T-helper 9 cell (primary cell): ENCODE measurements at regions not wholly inside any gene's neighbourhood (a gene's known extent, or its start where the extent isn't known, plus 50 kb on each side); places are given as distances from the start of the nearest gene placed in this dataset.

Source experiments
- DNase-seq: peaks from one replicate; pipeline ENCODE4 v3.0.0-alpha.2; 2020

DNA sequence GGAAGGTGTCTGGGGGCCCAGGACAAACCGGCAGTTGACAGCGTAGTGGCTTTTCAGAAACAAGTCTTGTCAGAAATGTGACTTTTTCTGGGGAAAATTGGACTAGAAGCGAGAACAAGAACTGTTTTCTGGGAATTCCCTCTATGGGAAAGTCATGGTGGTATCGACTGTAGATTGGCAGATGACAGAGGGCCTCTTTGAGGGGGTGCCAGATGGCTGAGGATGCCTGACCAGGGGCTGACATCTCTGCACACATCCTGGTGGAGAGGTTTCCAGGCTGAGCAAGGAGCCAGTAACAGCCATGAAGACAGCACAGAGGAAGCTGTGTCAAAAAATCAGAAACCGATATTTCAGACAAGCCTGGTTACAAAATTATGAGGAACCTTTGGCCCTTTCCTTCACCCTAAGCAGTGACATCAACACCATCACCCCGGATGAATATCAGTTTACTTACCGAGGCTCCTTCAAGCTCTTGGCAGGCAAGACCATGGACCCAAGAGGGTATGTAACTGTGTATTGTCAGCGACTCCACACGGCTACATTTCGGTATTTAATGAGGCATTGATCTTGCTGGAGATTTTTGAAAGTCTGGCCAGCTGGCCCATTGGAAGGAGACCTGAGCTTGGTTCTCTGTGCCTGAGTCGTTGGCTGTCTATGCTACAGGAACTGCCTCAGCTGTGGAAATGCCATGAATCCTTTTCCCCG lies 1525.3 kb upstream of the TMEM132C start:
- no peak for DNase-seq

DNA sequence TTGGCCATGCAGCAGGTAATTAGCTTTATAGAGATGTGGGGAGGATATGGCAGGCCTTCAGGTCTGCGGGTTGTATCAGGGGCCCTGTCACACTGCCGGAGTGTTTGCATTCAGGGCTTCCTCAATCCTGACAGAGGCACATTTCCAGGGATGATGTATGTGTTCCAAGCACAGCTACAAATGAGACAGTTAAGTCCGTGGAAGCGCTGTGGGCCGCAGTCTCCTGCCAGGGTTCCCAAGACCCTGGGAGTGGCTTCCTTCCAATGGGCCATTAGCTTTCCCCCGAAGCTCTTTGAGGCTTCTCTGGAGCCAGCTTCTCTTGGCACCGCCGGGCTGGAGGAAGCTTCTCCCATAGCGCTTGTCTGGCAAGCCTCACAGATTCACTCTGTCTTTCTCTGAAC lies 1524.7 kb upstream of the TMEM132C start:
- DNase-seq, result no peak

DNA sequence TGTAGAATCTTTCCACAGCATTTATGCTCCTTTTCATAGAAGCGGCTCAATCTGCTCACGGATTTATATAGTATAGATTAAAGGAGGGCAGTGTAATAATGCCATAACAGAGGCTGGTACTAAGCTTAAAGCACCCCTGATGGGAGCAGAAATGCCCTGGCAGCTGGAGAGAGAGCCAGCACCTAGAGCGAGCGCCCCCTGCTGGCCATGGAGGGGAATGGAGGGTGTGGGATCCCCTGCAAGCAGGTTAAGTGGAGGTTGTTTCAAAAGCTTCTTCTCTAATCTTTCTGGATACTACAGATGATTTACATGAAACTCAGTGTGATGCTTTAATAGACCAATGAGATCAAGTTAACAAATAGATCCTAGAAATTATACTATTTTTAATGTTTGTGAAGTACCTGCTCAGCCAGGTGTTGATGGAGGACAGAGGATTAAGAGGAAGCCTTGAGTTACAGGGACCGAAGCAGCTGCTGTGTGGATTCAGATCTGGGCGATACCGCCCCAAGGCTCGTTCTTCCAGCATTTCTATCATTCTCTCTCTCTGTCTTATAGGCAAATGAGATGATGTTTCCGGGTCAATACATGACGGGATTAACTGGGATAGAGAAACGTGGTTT lies 1519.3 kb upstream of the TMEM132C start:
- peak; percentile 39 for DNase-seq

DNA sequence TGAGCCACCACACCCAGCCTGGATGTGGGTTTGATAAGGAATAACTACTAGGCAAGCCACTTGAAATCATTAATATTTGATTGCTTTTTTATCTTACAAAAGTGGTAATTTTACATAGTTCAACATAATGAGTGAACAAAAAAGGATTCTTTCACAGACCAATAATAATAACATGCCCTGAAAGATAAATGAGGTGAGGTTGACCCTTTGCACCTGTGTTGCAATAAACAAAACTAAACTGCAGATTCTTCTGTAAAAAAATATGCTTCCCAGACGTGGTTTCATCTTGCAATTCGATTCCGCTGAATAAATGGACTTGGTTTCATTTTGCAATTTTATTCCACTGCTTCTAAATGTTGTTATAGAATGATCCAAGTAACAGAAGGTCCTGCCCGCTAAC lies 1514.9 kb upstream of the TMEM132C start:
- no peak for DNase-seq

DNA sequence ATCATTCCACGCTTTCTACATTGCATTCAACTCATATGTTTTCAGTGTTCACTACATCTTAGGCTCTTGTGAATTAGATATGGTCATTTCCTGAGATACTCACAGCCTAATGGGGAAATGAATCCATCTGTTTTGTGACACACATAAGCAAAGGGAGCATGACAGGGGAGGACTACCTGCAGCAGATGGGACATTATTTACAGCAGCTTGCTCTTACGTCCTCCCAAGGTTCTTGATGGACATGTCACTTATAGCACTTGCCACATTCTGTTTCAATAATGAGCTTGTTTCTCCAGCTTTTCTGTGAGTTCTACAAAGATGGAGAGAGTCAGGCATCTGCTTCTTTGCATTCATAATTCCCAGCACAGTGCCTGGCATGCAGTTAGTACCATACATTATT lies 1509.6 kb upstream of the TMEM132C start:
- no peak for DNase-seq

DNA sequence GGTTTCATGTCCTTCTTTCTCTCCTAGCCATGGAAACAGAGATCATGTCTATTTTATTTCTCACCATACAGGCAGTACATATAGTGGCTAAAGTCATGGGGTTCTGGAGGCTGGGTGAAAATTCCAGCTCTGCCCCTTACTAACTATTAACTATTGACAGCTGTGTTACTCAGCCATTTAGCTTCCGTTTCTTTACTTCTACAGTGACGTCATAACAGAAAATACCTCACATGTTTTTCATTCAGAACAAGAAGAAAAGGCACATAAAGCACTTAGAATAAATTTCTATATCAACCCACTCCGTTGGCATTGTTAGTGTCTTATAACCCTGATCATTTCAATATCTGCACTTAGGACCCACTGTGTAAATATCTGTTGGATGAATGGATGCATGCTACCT lies 1506.9 kb upstream of the TMEM132C start:
- no peak for DNase-seq

DNA sequence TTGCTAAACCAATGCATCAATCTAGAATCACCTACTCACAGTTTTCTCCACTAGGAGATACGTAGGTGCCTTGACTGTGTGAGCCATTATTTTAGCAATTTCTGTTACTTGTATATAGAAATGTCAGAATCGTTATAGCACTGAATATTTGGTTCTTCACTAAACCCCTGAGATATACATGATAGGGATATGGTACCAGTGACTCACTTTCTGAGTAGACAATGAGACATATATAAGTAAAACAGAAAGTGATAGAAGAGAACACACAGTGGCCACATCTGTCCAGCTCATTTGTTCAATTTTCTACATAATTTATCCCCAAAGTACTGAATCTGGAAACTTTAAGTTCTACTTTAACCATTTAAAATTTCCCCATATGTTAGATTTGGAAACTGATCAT lies 1505.5 kb upstream of the TMEM132C start:
- DNase-seq, result no peak

DNA sequence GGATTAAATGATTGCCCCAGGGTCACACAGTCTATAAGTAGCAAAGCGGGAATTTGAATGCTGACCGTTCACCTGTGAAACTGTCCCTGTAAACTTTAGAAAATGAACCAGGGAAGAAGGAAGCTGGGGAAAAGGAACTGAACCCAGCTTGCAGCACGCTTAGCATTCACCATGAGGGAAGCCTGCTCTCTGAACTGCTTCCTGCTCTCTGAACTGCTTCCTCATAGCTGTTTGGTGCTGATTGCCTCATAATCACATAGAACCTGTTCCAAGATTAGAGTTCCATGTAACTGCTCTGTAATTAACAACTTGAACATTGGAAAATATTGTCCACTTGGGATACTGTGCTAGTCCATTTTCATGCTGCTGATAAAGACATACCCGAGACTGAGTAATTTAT lies 1504.8 kb upstream of the TMEM132C start:
- no peak for DNase-seq

DNA sequence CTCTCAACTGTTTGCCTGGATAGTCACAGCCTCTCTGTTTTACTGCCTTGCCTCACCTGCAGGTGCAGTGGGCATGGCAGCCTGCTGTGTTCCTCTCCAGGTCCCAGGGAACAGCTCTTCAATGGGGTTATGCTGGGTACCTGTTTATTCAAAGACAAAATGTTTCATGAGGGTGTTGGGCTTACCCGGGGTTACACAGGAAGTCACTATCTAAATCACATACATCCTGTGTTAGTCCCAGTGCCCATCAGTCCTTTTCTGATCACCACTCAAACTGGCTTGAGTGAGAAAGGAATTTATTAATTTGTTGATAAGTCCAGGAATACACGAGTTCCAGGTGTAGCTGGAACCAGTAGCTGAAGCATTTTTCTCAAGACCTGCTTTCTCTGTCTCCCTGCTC lies 1503.6 kb upstream of the TMEM132C start:
- no peak for DNase-seq

DNA sequence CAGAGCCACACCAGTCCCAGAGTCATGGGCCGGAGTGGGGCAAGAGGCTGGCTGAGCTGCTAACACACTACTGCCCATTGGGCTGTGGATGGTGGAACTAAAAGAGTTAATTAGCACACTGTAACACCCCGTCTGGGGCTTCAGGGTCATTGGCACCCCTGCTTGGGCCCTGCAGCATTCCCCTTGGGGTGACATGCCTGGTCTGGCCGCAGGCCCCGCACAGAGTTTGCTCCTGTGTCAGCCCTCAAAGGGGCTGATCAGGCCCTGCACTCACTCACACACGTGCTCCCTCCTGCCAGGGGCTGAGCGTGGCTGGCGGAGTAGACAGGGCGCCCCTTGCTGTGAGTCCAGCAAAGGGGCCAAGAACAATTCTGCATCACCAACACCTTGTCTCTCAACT lies 1499.6 kb upstream of the TMEM132C start:
- no peak for DNase-seq

DNA sequence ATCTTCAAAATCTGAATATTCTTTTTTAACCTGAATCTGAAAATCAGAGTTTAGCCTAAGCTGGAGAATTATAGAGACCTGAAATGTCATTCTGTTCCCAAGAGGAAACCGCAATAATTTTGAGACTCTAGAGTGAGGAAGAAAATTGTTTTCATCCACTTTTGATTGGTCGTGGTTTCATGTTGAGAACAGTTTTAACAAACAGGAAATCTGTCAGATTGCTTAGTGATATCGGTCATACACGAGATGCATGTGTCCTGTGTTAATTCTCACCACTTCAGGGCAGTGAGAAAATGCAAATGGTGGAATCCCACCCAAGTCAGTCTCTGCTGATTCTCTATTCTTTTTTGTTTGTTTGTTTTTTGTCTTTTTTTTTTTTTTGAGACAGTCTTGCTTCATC lies 1498.5 kb upstream of the TMEM132C start:
- DNase-seq, result no peak

DNA sequence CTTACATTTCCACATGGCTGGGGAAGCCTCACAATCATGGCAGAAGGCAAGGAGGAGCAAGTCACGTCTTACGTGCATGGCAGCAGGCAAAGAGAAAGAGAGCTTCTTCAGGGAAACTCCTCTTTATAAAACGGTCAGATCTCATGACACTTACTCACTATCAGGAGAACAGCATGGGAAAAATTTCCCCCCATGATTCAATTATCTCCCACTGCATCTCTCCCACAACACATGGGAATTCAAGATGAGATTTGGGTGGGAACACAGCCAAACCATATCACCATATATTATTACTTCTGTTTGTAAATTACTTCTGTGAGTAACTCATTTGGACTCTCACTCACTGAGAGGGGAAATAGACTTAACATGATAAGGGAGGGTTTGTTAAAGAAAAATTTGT lies 1496.8 kb upstream of the TMEM132C start:
- DNase-seq, result no peak

DNA sequence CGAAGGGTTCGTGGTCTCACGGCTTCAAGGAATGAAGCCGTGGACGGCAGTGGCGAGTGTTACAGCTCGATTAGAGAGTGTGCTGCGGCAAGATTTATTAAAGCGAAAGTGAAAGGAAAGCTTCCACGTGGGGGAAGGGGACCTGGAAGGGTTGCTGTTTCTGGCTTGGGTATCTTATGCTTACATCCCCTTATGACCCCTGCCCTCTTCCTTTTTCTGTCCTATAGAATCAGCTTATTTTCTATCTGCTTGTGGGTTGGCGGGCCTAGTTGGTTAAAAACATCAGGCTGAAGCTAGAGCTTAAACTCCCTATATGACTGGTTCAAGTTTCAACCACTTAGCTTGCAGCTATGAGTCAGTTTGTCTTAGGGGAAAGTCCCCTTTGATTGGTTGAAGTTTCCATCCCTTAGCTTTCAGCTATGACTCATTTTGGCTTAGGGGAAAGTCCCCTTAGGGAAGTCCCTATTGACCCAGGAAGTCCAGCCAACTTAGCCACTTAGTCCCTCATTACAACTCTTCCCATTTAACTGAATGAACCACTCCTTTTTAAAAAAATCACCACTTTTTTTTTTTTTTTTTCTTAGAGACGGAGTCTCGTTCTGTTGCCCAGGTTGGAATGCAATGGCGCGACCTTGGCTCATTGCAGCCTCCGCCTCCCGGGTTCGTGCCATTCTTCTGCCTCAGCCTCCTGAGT lies 1494.7 kb upstream of the TMEM132C start:
- DNase-seq, result peak; percentile 10

DNA sequence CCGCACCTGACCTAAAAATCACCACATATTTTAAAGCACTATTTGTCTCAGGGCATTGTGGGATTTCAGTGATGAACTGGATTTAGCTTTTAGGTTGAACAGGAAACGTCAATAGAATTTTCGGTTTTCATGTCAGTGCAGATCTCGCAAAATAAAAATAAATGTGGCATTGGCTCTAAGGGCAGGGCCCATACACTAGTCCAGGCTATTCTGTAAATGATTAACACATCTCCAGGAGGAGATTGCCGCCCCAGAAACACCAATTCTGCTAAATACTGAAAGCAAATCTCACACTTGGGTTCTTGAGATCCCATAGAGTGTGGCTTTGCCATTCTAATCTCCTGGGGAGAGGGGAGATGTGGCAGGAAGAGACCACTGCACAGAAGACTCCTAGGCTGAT lies 1494.0 kb upstream of the TMEM132C start:
- no peak for DNase-seq

DNA sequence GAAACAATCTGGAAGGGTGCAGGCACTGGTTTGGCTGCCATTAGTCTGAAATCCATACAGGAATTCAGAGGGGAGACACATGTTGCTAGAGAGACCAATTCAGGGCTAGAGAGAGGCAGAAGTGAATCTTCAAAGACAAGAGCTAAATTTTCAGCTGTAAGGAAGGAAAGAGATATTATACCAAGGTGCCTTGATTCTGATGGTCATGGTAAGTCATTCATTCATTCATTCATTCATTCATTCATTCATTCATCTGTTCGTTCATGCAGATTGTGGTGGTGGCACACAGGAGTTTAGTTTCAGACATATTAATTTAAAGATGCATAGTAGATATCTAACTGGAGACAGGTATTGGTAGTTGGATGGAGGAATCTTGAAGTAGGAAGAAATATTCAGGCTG lies 1493.5 kb upstream of the TMEM132C start:
- DNase-seq, result no peak

DNA sequence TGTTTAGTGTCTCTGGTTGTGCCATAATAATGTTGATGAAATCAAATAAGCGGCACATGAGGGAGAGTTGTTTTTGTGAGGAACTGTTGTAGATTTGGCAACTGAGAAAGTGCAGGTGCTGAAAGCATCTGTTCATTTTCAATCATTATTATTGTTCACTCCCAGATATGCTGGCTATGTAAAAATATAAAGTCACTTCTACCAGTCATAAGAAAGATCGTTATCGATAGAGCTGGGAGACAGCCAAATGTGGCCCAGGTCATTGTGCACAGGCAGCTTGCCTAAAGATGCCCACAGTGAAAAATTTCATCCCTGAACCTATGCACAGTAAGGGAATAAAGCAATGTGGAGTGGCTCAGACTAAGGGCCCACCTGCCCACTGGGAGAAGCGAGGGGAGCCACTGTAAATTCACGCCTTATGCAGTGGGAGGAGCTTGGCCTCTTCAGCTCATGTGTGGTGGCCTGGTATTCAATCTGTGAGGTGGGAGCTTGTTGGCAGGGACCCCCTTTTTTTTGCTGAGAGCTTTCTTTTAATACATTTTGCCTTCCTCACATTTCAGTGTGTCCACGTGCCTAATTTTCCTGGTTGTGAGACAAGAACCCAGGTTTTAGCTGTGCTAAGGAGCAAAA lies 1490.8 kb upstream of the TMEM132C start:
- DNase-seq, result no peak

DNA sequence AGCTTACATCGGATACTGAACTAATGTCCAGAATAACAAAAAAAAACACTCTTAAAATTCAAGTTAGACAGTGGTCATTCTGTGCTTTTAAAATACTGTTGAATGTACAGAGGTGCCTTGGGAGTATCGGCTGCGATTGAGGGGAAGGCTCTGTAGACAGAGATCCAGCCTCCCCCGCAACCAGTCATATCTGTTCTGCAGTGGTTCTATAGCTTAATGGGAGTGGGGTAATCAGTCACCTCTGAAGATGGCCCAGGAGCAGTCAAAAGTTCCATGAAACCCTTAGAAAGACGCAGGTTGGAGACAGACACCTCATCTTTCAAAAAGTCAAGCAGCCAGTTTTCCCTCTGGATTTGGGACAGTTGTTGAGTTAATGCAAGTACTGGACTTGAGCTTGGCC lies 1486.6 kb upstream of the TMEM132C start:
- no peak for DNase-seq

DNA sequence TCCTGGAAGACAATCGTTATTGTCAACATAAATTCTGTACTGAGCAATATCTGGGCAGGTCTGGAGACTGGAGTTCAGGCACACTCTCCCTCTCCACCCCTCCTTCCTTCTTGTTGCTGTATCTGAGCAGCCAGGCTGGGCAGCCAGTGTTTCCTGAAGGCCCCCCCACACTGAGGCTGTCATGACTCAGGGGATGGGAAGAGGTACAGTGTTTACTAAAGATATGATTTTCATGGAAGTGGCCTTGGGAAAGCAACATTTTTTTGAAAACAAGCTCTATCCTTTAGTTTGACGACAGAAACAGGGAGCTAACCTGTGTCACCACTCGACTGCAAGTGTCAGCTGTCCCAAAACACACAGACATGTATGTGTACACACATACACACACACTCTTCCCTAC lies 1485.4 kb upstream of the TMEM132C start:
- no peak for DNase-seq

DNA sequence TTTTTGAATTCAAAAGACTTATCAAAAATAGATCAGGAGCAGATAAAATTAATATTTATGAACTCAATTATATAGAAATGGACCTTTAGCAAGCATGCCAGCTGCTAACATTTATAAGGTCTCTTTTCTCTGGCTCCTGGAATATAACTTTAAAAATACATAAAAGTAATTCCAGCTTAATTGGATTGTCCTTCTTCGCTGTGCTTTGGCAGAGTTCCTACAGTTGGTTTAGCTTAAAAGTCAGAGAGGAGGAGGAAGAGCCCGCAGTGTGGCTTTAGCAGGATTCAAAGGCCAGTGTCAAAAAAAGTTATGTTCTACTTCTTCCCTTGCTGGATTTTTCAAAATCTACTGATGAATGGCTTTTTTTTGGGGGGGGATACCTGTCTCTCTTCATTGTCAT lies 1484.9 kb upstream of the TMEM132C start:
- DNase-seq, result no peak

DNA sequence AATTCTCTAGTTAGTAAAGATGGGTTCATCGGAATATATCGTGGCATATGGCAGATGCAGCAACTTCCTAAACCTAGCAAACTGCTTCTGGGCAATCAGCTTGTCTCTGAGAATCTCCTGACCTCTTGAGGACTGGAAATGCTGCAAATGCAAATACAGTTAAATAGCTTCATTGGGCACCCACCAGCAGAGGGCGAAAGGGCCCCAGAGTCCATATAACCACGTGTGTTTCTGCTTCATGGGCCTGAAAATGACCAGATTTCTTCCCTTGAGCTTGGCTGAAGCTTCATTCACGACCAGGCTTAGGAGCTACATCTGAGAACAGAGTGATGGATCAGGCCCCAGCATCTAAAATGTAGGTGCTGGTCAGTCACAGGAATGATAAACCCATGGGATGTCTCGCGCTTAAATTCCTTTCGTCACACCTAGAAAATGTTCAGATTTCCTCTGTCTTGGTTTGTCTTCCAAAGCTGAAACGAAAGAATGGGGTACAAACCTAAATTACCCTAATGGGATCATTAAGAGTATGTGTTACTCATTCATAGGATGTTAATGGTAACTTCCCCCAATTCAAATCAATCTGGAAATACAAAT lies 1482.5 kb upstream of the TMEM132C start:
- peak; percentile 12 for DNase-seq

DNA sequence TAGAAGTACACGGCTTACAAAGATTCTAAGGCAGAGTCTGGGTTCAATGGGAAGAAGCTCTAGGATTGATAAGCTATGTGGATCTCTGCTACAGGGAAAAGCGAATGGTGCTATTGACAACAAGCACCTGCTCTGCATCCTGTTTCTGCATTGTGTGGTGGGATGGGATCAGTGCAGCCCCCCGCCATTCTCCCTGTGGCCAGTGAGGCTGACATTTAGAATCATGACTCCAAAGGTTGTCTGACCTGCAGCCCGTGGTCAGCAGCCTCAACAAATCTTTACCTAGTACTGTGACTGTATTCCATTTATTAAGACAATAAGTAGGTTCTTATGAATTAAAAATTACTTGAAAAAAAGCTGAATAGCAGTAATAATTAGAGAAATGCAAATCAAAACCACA lies 1477.0 kb upstream of the TMEM132C start:
- DNase-seq, result no peak

DNA sequence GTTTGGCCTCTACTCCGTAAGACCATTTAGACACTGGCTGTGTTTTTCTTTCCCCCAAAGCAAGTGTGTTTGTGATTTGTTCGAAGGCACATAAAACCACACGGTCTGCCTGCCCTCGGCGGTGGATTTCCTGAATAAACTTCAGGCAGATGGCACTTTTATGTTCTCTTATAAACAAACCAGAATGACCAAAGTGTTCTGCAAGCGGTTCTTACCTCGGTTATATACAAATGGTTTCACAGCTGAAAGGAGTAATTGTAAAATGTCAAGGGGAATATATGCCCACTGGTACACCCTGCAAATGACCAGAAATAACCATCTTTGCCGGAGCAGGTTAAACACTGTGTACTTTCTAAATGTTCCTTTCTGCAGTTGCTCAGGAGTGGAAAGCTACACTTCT lies 1475.8 kb upstream of the TMEM132C start:
- DNase-seq, result no peak

DNA sequence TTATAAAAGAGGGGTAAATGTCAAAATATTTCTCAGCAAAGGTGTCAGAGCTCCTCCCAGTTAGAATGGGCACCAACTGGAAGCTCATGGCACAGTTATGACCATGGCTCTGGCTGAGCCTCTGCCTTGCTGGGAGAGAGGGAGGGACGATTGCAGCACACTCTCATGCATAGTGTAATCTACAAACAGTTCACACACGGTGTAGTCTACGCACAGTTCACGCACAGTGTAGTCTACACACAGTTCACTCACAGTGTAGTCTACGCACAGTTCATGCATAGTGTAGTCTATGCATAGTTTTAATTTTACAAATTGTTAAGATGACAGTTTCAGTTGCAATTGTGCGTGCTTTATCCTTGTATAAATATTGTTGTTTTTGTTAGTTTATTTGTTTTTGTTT lies 1474.6 kb upstream of the TMEM132C start:
- no peak for DNase-seq

DNA sequence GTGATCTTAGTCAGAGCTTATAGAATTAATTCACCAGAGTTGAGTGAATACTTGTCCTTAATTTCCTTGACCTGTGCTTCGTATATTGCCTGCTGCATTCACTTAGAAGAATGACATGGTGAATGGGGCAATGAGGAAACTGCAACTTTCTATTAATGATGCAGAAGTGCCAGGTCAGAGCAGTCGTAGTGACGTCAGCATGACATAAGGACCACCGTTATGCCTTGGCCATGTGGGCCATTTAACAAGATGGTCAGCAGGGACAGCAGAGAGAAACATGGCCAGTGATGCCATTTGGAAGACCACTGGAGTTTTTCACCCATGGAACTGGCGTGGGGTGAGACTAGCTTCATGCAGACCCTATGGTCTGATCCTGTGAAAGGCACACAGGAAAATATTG lies 1469.4 kb upstream of the TMEM132C start:
- no peak for DNase-seq
